ENCODE measurements at regions not wholly inside any gene's neighbourhood (a gene's known extent, or its start where the extent isn't known, plus 50 kb on each side); places are given as distances from the start of the nearest gene placed in this dataset.
"Not testable (repeated sequence)": the region's sequence is repeated elsewhere in the genome, so short reads cannot be mapped to it uniquely, and the experiment has no call there.

DNA sequence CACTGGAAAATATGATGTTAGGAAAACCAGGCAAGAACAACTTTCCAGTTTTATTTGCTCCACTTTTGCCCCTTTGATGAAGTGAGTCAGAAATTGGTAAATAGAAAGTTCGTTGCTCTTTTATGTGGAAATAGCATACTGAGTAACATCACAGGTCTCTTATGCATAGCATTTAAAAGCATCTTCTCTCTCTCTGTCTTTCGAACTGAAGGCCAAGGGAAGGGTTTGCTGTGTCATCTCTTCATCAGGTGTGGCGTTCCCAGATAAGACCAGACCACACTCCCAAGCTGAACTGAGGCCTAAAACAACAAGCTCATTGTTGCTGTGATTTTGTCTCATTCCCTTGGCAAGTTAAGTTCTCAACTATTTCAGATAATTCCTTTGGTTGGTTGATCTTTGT is 131.8 kb upstream of the GRB10 start:
- no peak for DNase-seq
- H3K4me3 ChIP-seq, result no peak overlapping the region
- no peak overlapping the region for H3K27ac ChIP-seq
- H3K9me3 ChIP-seq, result no peaks in the 10 kb centered on the region
- WGBS, 2 donors, result 78 to 80% methylated on average over 3 of the region's 3 CpGs
- ATAC-seq (ENCODE audit: low FRiP score in 2 of 2), result no peak
- no peaks in the 10 kb centered on the region for H3K27me3 ChIP-seq
- no peaks in the 10 kb centered on the region for H3K36me3 ChIP-seq
- TF ChIP-seq EP300 (IDR thresholded peaks at IDR 0.05) (no peak), POLR2AphosphoS5 (IDR thresholded peaks at IDR 0.05) (no peak), POLR2A (IDR thresholded peaks at IDR 0.05) (no peak)
- TF ChIP-seq, protein P1, sequence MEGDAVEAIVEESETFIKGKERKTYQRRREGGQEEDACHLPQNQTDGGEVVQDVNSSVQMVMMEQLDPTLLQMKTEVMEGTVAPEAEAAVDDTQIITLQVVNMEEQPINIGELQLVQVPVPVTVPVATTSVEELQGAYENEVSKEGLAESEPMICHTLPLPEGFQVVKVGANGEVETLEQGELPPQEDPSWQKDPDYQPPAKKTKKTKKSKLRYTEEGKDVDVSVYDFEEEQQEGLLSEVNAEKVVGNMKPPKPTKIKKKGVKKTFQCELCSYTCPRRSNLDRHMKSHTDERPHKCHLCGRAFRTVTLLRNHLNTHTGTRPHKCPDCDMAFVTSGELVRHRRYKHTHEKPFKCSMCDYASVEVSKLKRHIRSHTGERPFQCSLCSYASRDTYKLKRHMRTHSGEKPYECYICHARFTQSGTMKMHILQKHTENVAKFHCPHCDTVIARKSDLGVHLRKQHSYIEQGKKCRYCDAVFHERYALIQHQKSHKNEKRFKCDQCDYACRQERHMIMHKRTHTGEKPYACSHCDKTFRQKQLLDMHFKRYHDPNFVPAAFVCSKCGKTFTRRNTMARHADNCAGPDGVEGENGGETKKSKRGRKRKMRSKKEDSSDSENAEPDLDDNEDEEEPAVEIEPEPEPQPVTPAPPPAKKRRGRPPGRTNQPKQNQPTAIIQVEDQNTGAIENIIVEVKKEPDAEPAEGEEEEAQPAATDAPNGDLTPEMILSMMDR (IDR thresholded peaks at IDR 0.05), result no peak
- H3K4me1 ChIP-seq, result no peaks in the 10 kb centered on the region

DNA sequence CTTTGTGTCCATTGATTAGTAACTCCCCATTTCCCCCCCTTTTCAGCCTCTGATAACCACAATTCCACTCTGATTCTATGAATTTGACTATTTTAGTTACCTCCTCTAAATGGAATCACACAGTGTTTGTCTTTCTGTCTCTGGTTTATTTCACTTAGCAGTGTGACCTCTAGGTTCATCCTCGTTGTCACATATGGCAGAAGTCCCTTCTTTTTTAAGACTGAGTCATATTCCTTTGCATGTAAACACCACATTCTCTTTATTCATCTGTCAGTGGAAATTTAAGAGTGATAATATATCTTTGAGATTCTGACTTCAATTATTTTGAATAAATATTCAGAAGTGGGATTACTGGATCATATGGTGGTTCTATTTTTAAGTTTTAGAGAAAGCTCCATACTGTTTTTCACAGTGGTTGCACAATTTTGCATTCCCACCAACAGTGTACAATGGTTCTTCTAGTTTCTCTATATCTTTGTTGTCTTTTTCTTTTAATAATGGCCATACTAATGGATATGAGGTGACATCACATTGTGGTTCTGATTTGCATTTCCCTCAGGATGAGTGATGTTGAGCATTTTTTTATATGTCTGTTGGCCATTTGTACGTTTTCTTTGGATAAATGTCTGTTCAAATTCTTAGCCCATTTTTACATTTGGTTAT is 126.1 kb upstream of the GRB10 start:
- no peaks in the 10 kb centered on the region for H3K27me3 ChIP-seq
- H3K4me1 ChIP-seq, result no peaks in the 10 kb centered on the region
- H3K36me3 ChIP-seq, result no peaks in the 10 kb centered on the region
- TF ChIP-seq POLR2A (IDR thresholded peaks at IDR 0.05), result no peak
- TF ChIP-seq EP300 (IDR thresholded peaks at IDR 0.05), result no peak
- no peak for TF ChIP-seq POLR2AphosphoS5 (IDR thresholded peaks at IDR 0.05)
- TF ChIP-seq, protein P1 (IDR thresholded peaks at IDR 0.05), result no peak
- H3K4me3 ChIP-seq, result no peak overlapping the region
- WGBS, 2 donors, result 67% methylated on average over 2 of the region's 2 CpGs
- no peak for DNase-seq
- no peak for ATAC-seq (ENCODE audit: low FRiP score in 2 of 2)
- no peak overlapping the region for H3K27ac ChIP-seq
- no peaks in the 10 kb centered on the region for H3K9me3 ChIP-seq

DNA sequence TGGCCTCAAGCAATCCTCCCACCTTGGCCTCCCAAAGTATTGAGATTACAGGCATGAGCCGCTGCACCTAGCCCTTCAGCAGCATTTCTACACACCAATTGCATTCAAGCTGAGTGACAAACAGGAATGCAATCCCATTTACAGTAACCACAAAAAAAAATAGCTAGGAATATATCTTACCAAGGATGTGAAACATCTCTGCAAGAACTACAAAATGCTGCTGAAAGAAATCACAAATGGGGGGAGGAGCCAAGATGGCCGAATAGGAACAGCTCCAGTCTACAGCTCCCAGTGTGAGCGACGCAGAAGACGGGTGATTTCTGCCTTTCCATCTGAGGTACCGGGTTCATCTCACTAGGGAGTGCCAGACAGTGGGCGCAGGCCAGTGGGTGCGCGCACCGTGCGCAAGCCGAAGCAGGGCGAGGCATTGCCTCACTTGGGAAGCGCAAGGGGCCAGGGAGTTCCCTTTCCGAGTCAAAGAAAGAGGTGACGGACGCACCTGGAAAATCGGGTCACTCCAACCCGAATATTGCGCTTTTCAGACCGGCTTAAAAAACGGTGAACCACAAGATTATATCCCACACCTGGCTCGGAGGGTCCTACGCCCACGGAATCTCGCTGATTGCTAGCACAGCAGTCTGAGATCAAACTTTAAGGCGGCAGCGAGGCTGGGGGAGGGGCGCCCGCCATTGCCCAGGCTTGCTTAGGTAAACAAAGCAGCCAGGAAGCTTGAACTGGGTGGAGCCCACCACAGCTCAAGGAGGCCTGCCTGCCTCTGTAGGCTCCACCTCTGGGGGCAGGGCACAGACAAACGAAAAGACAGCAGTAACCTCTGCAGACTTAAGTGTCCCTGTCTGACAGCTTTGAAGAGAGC is 116.1 kb upstream of the GRB10 start:
- not testable (repeated sequence) for H3K27me3 ChIP-seq; H3K27ac ChIP-seq; H3K4me1 ChIP-seq; H3K4me3 ChIP-seq; H3K9me3 ChIP-seq; ATAC-seq (ENCODE audit: low FRiP score in 2 of 2); DNase-seq; H3K36me3 ChIP-seq
- 79 to 91% methylated on average over 23 to 31 of the region's 31 CpGs for WGBS, 2 donors

DNA sequence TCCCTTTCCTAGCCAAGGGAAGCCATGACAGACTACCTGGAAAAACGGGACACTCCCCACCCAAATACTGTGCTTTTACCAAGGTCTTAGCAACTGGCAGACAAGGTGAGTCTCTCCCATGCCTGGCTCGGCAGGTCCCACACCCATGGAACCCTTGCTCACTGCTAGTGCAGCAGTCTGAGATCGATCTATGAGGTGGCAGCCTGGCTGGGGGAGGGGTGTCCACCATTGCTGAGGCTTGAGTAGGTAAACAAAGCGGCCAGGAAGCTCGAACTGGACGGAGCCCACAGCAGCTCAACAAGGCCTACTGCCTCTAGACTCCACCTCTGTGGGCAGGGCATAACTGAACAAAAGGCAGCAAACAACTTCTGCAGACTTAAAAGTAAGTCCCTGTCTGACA is 104.4 kb upstream of the GRB10 start:
- DNase-seq; H3K4me3 ChIP-seq; H3K4me1 ChIP-seq; ATAC-seq (ENCODE audit: low FRiP score in 2 of 2); H3K36me3 ChIP-seq; H3K27me3 ChIP-seq; H3K27ac ChIP-seq; H3K9me3 ChIP-seq: not testable (repeated sequence)
- 56 to 67% methylated on average over 5 to 6 of the region's 6 CpGs for WGBS, 2 donors

DNA sequence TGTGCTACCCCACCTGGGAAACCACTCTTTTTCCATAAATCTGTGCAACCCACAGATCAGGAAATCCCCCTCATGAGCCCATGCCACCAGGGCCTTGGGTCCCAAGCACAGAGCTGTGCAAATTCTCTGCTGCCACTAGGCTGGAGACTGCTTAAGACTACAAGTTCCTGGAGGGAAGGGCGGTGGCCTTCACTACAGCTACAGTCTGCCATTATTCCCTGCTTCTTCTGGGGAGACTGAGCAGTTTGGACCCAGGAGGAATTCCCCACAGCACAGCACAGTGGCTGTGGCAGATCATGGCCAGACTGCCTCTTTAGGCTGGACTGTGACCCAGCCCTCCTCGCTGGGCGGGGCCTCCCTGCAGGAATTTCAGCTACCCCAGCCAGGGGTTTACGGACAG is 89.7 kb upstream of the GRB10 start:
- 77 to 100% methylated on average over 1 to 4 of the region's 4 CpGs for WGBS, 2 donors
- no peak for DNase-seq

More for the DNA sequence above, 89.7 kb upstream of the GRB10 start:
- no peaks in the 10 kb centered on the region for H3K36me3 ChIP-seq
- no peaks in the 10 kb centered on the region for H3K4me1 ChIP-seq
- no peaks in the 10 kb centered on the region for H3K27me3 ChIP-seq
- H3K27ac ChIP-seq, result no peak overlapping the region
- ATAC-seq (ENCODE audit: low FRiP score in 2 of 2), result no peak
- no peaks in the 10 kb centered on the region for H3K9me3 ChIP-seq
- TF ChIP-seq EP300 (IDR thresholded peaks at IDR 0.05) (no peak), POLR2AphosphoS5 (IDR thresholded peaks at IDR 0.05) (no peak), POLR2A (IDR thresholded peaks at IDR 0.05) (no peak)
- TF ChIP-seq, protein P1 (IDR thresholded peaks at IDR 0.05), result no peak
- H3K4me3 ChIP-seq, result no peak overlapping the region

Data from upper lobe of left lung (tissue), 6 donors.